ENCODE measurements at regions not wholly inside any gene's neighbourhood (a gene's known extent, or its start where the extent isn't known, plus 50 kb on each side); places are given as distances from the start of the nearest gene placed in this dataset.
"Not testable (repeated sequence)": the region's sequence is repeated elsewhere in the genome, so short reads cannot be mapped to it uniquely, and the experiment has no call there.

DNA sequence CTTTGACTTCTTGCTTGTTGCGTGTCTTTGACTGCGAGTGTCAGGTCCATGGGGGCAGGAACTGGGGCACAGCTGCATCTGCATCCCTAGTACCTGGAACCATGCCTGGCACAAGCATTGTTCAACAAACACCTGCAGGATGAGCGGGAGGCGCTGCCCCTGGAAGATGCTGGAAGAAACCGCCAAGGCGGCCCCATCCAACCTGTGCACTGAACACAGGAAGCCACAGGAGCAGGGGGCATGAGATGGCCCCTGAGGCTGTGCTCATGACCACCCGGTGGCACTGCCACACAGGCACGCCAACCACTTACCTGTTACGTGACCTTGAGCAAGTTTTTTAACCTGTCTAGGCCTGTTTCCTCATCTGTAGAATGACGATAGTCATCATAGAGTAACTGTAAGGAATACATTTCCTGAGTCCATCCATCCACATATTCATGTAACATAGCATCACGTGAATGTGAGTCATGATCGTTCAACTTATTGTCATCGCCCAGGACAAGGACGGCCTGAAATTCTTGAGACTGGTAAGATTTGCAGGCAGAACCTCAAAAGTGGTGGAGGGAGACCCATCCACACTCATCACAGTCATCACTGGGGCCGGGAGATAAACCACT is 374.2 kb downstream of the PREX1 start:
- DNase-seq (ENCODE audit: extremely low spot score, insufficient read length, low read depth) (no peak), FAIRE-seq (no peak)

DNA sequence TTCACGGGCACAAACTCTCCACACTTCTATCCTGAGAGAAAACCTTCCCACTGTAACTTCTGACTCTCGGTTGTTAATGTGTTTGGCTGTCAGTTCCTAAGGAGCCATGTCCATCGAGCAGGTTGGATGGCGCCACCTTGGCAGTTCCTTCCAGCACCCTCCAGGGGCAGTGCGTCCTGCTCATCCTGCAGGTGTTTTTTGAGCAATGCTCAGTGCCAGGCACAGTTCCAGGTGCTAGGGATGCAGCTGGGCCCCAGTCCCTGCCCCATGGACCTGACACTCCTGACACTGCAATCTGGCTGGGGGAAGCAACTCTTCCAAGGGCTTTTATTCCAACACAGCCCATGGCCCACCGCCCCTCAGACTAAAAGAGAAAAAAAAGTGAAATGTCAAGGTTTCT is 376.4 kb downstream of the PREX1 start:
- FAIRE-seq, result no peak
- no peak for DNase-seq (ENCODE audit: extremely low spot score, insufficient read length, low read depth)

DNA sequence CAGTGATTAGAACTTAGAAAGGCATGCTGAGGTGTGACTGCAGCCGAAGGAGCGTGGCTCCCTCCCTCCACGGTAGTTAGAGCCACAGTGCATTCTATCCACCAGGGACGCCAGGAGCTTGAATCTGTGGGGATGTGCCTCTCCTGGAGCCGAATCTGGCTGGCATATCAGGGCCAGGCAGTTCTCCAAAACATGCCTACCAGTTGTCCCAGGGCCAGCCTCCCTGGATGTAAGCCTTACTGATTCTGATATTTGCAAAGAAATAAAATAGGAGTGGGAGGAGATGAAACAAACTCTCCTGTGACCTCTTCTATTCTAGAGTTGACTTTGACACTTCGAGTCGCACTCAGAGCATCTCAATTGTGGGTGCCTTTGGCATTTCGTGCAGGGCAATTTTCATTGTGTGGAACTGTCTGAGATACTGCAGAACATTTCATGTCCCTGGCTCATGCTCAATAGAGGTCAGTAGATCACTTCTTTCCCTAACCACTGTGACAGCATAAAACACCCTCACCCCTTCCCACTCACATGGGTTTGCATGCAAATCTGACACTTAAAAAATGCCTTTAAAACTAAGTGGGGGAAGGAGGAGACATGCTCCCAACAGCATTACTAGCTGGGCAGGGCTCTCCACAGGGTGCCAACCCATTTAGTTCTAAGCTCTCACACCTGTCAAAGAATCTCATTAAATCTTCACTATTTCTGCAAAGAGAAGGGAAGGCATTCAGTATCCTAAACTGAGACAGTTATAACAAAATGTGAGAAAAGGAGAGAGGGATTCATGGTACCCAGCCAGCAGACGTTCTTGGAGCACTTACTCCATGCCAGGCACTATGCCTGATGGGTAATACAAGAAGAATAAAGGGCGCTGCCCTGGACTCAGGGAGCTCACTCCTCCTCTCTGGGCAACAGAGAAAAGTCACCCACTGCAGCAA is 378.9 kb downstream of the PREX1 start:
- DNase-seq (ENCODE audit: extremely low spot score, insufficient read length, low read depth) (no peak), FAIRE-seq (no peak)

DNA sequence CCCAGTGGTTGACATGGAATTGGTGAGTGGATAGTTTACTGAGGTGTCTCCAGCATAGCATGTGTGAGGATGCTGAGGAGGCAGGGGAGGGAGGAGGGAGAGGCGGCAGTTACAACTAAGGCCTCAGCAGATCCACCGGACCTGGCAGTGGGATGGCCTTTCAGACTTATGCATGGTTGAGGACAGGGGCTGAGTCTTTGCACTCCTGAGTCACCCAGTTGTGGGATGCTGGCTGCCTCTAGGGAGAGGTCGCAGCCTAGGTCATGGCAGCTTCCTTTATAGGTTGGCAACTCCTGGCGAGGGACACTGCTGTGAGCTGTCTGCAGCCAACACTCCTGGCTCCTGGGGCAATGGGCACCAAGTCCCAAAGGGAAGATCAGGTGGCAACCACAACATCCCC is 380.3 kb downstream of the PREX1 start:
- FAIRE-seq, result no peak

DNA sequence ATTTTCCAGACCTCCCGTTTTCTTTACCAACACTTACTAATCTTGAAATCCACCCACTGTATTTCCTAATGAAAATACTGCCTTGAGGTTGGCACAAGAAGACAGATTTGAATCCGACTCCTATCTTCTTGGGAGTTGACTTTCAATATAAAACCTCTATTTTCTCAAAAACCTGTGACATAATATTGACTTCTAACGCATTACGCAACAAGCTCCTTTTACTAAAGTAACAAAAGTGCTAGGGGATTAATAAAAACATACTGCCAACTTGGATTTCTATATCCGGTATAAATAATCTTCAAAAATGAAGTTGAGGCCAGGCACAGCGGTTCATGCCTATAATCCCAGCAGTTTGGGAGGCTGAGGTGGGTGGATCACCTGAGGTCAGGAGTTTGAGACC is 382.0 kb downstream of the PREX1 start:
- FAIRE-seq, result no peak
- DNase-seq (ENCODE audit: extremely low spot score, insufficient read length, low read depth), result no peak

More for the DNA sequence above, 380.3 kb downstream of the PREX1 start:
- DNase-seq (ENCODE audit: extremely low spot score, insufficient read length, low read depth), result no peak

DNA sequence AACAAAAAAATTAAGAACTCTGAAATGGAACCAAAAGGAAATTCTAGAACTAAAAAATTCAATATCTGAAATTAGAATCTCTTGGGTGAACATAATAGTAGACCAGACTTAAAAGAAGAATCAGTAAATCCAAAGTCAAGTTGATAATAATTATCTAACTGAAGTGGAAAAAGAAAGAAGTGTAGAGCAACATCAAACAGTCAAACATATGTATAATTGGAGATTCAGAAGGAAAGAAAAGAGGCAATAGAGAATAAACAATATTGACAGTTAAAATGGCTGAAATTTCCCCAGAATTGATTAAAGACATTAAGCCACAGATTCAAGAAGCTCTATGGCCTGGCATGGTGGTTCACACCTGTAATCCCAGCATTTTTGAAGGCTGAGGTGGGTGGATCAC is 383.6 kb downstream of the PREX1 start:
- FAIRE-seq, result no peak
- no peak for DNase-seq (ENCODE audit: extremely low spot score, insufficient read length, low read depth)

DNA sequence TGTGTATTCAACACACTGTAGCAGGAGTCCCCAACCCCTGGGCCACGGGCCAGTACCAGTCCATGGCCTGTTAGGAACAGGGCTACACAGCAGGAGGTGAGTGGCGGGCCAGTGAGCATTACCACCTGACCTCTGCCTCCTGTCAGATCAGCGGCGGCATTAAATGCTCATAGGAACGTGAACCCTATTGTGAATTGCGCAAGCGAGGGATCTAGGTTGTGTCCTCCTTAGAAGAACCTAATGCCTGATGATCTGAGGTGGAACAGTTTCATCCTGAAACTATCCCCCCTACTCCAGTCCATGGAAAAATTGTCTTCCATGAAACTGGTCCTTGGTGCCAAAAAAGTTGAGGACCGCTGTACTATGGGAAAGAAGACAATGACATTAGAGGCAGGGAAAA is 386.9 kb downstream of the PREX1 start:
- no peak for FAIRE-seq
- DNase-seq (ENCODE audit: extremely low spot score, insufficient read length, low read depth), result no peak

DNA sequence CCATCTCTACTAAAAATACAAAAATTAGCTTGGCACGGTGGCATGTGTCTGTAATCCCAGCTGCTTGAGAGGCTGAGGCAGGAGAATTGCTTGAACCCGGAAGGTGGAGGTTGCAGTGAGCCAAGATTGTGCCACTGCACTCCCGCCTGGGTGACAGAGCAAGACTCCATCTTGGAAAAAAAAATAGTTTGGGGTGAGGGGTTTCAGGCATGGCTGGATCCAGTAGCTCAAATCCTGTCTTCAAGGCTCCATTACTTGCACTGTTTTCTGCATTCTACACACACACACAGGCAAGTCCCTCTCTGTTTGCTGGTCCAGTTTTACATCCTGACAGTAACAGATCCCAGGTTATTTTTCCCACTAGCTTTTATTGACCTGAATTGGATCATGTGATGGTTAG is 387.5 kb downstream of the PREX1 start:
- not testable (repeated sequence) for DNase-seq (ENCODE audit: extremely low spot score, insufficient read length, low read depth); FAIRE-seq

DNA sequence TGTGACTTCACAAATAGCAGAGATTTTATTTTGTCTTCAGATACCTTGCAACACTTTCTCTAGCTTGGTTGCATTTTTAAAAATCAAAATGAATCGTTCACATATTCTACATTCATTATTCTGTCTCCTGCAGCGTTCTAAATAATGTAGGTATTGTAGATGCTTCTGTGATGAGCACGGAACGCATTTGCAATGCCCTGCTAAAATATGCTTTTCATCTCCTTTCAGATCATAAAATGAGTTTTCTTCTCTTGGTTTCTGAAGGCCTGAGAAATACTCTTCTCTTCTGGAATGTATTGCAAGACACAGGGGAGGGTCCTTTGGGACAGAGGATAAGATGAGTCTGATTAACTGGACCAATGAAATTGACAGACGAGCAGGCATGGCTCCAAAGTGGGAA is 390.7 kb downstream of the PREX1 start:
- FAIRE-seq (no peak), DNase-seq (ENCODE audit: extremely low spot score, insufficient read length, low read depth) (no peak)

DNA sequence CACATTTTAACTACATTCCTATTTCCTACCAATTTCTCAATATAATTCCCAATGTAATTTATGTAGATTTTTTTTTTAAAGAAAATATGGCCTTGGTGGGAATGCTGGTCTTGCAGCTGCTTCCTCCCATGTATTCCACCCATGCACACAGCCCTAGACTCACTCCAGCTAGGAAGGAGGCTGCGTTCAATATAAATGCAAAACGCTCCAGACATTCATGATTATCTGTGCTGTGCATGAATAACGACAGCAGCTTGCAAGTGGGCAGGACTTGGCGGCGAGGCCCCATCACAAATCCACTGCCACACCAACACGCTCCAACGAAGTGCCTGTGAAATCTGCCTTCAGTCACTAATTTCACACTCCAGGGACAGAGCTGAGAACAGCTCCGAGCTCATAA is 391.2 kb downstream of the PREX1 start:
- DNase-seq (ENCODE audit: extremely low spot score, insufficient read length, low read depth); FAIRE-seq: not testable (repeated sequence)

DNA sequence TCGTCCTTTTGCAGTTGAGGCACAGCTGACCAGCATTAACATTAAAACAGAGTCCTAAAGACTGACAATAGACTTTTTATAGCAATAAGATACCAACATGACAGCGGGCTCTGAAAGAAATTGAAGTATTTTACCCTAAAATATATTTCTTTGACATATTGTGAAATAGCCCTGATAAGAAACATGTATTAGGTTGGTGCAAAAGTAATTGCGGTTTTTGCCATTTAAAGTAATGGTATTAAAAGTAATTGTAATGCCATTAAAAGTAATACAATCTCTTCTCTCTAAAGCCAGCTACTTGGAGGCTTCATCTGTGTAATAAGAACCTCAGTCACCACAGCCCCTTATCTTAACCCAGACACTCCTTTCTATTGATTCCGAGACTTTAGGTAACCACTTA is 394.6 kb downstream of the PREX1 start:
- no peak for FAIRE-seq
- no peak for DNase-seq (ENCODE audit: extremely low spot score, insufficient read length, low read depth)

DNA sequence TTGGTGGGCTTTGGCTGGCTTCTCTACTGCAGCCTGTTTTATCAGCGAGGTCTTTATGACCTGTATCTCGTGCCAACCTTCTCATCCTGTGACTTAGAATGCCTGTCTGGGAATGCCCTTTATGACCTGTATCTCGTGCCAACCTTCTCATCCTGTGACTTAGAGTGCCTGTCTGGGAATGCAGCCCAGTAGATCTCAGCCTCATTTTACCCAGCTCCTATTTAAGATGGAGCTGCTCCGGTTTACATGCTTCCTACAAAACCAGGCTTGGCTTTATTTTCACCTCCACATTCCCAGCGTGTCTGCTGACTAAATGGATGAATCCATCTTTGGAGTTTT is 395.3 kb downstream of the PREX1 start:
- FAIRE-seq (no peak), DNase-seq (ENCODE audit: extremely low spot score, insufficient read length, low read depth) (no peak)

DNA sequence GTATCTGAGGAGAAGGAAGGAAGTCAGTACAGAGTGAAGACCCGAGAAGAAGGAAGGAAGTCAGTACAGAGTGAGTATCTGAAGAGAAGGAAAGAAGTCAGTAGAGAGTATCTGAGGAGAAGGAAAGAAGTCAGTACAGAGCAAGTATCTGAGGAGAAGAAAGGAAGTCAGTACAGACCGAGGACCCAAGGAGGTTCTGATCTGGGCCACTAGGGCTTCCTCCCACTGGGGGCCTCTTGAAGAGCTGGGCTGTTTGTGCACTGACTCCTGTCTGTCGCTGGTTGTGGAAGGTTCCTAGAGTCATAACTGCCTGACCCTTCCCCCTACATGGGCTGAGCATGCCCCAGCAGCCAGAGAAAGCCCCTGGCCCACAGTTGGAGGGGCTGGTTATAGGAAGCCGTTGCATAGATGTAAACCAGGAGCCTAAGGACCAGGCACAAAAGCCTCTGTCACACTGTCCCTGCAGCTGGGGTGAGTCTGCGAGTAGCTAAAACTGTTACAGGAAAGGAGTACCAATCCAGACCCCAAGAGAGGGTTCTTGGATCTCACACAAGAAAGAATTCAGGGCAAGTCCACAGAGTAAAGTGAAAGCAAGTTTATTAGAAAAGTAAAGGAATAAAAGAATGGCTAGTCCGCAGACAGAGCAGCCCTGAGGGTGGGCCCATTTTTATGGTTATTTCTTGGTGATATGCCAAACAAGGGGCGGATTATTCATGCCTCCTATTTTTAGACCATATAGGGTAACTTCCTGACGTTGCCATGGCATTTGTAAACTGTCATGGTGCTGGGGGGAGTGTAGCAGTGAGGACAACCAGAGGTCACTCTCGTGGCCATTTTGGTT is 395.9 kb downstream of the PREX1 start:
- DNase-seq (ENCODE audit: extremely low spot score, insufficient read length, low read depth), result no peak
- no peak for FAIRE-seq

DNA sequence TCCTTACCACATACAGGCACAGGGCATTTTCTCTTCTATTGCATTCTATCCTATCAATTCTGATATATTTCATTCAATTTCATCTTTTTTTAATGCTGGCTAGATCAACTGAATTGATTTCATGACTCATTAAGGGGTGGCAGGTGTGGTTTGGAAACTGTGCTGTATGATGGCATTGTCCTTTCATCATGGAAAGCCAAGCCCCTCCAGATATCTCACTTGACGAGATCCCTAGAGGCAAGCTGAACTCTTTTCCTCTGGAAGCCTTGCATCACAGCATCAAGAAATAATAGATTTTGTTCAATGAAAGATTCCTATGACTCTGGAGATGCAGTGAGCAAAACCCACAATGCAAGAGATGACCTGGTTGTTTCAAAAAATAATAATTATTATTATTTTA is 401.2 kb downstream of the PREX1 start:
- DNase-seq (ENCODE audit: extremely low spot score, insufficient read length, low read depth) (no peak), FAIRE-seq (no peak)

DNA sequence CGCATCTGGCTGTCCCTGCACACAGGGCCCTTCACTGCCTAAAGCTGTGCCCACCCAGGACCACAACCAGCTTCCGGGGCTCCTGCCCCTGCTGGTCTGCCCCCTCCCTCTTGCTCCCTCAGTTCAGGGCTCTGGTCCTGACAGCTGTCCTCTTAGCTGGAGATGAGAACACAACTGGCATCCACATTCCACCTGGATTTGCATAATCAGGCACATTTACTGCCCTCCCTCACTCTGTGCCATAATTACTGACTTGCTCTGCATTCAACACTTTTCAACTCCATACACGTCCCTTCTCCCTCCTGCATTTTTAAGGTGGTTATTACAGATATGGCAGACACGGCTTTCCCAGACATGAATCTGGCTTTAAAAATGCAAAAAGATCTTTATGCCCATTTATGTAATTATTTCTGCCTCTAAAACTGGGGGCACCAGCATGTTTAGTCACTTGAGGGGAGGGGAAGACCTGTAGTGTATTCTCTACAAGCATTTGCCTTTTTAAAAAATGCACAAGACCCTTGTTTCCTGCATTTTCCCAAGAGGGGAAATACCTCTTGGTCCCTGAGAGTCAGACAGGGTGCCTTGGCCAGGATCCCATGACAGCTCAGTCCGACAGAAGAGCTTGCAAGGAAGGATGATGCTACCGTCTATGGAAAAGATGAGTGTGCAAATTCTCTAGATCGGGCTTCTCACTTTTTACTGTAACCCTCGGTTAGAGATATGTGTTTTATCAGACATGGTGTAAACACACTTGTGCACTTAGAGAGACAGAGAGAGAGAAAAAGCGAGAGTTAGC is 401.8 kb downstream of the PREX1 start:
- no peak for DNase-seq (ENCODE audit: extremely low spot score, insufficient read length, low read depth)
- FAIRE-seq, result no peak

DNA sequence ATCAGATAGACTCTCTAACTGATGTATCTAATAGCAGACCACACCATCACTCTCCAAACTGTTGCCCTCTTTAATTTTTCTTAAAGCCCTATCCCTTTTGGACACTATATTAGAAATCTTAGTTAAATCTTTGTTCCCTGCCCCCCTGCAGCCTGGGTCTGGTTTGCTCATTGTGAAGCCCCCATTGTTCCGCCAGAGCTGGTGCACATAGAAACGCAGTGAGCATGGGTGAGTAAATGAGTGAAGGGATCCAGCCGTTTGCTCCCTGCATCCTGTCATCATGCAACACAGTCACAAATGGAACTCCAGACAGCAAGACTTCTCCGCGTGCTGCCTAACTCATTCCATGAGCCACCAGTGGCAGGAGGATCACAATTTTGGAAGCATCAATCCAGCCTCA is 402.5 kb downstream of the PREX1 start:
- no peak for FAIRE-seq
- no peak for DNase-seq (ENCODE audit: extremely low spot score, insufficient read length, low read depth)

DNA sequence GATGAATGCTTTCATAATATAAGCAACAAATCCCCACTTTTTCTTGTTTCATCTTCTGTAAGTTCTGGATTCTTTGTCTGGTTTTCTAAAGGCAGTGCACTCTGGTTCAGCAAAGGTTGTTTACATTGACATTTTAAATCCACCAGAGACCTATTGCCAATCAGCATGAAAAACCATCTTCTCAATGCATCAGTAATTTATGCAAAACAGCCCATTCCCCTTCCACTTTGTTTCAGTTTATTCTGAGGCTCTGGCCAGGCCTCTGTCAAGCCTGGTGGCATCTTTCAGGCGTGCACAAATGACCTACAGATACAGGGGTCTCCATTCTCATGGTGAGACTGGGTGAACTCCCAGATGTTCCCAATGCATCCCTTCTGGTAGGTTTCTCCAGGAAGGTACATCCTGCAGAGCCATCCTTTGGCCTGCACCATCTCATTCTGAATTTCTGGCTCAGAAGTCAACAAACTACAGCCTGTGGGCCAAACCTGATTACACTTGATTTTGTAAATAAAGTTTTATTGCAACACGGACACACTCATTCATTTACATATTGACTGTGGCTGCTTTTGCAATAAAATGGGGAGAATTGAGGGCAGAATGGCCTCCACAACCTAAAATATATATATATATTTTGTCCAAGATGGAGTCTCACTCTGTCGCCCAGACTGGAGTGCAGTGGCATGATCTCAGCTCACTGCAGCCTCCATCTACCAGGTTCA is 405.4 kb downstream of the PREX1 start:
- DNase-seq (ENCODE audit: extremely low spot score, insufficient read length, low read depth), result no peak
- FAIRE-seq, result no peak

DNA sequence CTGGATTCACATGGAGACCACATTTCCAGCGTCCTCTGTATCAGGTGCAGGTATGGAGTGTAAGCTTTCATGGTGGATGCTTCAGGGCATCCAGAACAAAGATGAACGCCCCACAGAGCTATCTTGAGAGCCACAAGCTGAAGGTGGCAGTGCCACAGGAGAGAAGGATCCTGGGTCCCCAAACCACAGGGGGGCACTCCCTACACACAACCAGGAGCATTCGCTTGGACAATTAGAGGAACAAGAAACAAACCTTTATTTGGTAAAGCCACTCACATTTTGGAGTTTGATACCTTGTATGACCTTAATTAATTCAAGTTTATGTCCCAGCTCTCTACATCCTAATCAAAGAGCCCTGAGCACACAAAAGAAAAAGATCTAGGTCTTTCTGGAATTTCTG is 406.3 kb downstream of the PREX1 start:
- no peak for FAIRE-seq
- DNase-seq (ENCODE audit: extremely low spot score, insufficient read length, low read depth), result no peak

DNA sequence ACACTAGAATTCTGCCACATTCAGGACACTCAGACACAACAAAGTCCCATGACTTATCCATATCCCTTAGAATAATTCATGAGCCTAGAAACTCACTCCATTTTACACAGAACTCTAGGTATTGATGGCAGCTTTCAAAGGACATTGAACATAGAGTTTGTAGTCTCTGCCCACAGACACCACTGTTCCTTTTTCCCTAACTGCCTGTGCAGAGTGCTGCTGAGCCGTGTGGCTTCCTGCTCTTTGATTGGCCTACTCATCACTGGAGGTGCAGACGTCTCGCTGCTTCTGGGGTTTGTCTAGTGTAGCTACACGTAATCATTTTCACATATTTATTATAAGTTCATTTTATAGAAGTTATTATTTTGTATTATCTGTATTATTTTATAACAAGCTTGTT is 407.6 kb downstream of the PREX1 start:
- FAIRE-seq (no peak), DNase-seq (ENCODE audit: extremely low spot score, insufficient read length, low read depth) (no peak)

All from GM18507 (cell line).